ENCODE measurements at regions not wholly inside any gene's neighbourhood (a gene's known extent, or its start where the extent isn't known, plus 50 kb on each side); places are given as distances from the start of the nearest gene placed in this dataset.
"Not testable (repeated sequence)": the region's sequence is repeated elsewhere in the genome, so short reads cannot be mapped to it uniquely, and the experiment has no call there.

DNA sequence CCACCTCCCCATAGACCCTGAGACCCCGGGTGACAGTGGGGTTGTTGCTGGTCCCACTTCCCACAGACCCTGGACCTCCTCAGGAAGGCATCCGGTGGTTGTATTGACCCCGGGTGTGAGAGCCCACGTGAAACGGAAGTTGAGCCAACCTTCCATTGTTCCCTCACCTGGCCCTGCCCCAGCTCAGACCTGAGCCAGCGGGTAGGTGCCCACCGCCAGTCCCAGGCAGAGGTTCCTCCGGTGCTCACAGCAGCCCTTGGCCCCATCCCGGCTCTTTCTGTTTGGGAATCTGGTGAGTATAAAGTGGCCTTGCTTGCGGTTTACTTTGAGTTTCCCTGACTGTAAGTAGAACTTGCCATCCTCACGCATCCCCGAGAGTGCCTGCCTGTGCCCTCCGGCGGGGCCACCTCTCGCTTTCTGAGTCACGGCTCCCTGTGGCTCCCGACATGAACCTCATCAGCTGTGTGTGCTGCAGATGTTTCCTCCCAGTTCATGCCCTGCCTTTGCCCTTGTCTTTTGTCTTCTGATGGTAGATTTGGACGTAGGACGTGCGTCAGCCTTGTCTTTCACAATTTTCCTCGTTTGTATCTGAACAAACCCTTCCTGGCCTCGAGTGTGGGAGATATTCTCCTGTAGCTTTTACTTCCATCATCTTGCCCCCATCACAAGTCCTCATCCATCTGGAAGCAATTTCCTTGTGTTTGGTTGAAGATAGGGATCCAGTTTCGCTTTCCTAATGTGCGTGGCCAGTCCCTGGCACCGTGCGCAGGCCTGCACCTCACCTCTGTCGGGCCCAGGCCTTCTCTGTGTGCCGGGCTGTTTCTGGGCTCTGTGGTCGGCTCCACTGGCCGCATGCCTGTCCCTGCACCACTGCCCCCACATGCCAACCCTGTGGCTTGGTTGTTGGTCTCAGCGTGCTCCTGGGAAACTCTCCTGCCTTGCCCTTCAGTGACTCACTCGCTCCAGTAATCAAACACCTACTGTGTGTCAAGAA is 76.0 kb downstream of the METRNL start:
- ATAC-seq (peak; percentile 49), DNase-seq (ENCODE audit: missing footprints) (no peak)
- intact Hi-C loops (cut with DNase I), result no loop called here

DNA sequence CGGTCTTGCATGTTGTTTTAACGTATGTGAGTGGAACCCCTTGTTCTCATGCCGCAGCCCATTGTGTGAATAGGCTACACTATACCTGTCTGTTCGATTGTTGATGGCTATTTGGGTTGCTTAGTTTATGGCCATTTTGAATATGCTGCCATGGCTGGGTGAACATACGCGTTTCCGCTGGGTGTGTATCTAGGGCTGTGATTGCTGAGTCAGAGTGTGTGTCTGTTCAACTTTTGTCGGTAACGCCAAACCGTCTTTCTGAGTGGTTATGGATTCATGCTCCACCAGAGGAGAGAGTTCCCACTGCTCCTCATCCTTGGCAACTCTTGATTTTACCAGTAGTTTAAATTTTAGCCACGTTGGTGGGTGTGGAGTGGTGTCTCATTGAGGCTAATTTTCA is 77.0 kb downstream of the METRNL start:
- intact Hi-C loops (cut with DNase I), result no loop called here
- no peak for ATAC-seq
- no peak for DNase-seq (ENCODE audit: missing footprints)

DNA sequence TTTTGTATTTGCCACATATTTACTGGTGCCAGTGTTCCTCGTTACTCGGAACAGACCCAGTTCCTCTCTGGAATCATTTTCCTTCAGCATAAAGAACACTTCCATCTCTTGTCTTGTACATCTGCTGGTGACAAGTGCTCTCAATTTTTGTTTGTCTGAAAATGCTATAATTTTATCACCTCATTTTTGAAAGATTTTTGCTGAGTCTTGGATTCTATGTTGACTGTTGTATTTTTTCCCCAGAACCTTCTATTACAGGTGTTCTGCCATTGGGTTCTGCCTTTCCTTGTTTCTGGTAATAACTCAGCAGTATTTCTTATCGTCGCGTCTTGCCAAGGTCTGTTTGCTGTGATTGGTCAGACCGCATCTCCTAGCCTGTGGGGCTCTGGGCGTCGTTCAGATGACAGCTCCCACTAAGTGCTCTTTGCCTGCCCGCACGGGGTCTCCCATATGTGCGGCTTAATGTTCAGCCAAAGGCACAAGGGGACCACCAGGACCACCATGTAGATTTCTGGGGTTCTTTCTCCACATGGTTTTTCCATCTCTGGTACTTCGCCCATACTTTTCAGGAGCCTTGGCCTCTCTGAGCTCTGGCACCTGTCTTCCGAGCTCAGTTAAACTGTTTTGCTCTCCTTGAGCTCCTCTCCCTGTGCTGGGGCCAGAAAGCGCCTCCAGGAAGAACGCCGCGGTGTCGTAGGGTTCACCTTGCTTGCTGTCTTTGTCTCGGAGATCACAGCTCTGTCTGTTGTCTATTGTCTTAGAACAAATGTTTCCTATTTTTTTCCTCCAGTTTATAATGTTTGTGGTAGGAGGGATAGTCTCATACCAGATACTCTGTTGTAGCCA is 80.0 kb downstream of the METRNL start:
- ATAC-seq, result no peak
- no peak for DNase-seq (ENCODE audit: missing footprints)
- intact Hi-C loops (cut with DNase I), result no loop called here

DNA sequence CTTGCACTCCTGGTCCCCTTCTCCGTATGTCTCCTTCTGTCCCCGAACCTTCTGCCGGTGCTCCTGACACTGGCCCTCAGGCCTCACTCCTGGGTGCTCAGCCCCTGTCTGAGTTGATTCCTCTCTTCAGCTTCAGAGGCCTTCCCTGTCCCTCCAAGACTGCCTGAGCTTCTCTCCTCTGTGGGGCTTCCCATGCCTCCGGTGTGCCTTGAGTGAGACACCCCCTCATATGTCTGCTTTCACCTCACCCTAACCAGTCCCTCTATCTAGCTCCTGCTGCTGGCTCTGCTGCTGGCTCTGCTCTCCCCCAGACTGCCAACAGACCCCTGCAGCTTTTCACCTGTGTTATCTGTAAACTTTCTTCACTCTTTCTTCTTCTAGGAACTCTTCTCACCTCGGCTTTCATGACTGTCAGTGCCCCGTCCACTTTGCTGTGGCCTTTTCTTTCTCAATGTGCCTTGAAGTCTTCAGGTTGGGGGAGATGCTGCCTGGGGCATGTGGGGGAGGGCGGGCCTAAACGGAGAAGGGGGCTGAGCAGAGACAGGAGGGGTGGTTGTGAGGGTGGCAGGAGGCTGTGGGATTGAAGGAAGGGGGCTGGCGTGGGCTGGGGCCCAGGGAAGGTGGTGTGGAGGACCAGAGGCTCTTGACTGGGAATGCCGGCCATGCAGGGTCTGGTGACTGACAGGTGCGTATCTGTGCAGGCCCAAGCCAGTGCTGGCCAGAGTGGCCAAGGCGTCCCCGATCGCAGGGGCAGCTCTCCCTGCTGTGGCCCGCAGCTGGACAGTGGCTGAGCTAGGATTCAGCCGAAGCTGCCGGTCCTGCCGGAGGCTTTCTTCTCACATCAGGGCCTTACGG is 81.3 kb downstream of the METRNL start:
- intact Hi-C loops (cut with DNase I), result no loop called here
- DNase-seq (ENCODE audit: missing footprints) (peak; percentile 55), ATAC-seq (no peak)

DNA sequence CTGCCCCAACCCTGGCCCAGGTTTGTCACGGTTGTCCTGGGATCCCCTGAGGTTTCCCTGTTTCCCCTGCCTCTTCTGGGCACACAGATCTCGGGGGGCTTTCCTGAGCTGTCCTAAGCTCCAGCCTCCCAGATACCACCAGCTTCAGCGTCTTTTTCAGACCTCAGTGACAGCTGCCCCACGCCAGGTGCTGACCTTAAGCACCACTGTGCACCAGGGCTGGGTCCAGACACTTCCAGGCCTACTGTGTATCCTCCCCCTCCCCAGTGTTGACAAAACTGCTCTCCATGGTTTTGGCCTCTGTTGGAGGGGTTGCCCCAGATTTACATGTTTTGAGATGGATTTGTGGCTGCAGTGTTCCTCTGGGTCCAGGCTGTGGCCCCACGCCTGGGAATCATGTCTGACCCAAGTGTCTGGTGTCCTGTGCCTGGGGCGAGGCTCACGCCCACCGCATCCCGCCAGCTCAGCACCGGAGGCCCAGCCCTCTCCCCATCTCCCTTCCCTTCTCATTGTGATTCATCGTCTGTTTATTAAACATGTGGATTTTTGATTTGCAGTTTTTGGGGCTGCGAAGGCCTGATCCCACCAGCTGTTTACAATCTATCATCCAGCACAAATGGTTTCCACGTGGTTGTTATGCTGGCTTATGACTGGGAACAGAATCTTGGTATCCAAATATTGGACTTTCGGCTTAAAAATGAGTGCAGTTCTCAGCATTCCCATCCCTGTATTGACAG is 82.1 kb downstream of the METRNL start:
- intact Hi-C loops (cut with DNase I), result no loop called here
- DNase-seq (ENCODE audit: missing footprints) (peak; percentile 55), ATAC-seq (no peak)

DNA sequence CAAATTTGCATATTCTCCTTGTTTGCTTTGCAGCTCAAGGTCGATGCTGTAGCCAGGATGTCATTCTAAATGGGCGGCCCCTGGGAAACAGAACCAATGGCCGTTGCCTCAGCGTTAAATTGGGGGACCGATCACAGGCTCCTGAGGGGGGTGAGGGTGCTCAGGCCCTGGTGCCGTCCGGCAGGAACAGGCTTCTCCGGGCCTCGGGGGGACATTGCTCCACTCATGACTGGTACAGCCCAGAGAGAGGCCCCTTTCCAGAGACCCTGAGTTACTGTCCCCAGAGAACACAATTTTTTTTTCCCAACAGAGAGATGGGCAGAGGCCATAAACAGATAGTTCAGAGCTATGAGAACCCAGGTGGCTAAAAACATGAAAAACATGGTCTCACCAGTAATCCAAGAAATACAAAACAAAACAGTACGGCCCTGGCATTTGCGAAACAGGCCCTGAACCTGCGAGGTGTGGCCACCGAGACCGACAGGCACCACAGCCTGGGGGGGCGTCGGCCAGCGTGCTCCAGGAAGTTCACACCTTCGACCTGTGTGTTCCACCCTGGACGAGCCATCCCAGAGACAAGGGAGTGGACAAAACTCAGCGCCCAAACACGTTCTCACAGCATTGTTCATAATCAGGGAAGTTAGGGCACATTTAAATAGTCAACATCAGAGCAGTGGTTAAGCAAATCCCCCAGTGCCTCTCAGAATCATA is 82.8 kb downstream of the METRNL start:
- DNase-seq (ENCODE audit: missing footprints) (no peak), ATAC-seq (no peak)
- intact Hi-C loops (cut with DNase I), result no loop called here

DNA sequence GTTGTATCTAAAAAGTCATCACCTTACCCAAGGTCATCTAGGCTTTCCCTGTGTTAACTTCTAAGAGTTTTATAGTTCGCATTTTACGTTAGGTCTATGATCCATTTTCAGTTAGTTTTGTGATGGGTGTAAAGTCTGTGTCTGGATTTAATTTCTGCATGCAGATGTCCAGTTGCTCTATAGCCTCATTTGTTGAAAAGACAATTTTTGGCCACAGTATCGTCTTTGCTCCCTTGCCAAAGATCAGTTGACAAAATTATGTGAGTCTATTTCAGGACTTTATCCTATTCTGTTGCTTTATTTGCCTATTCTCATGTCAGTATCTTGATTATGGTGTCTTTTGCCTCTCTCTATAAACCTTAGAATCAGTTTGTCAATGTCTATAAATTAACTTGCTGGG is 85.1 kb downstream of the METRNL start:
- ATAC-seq, result no peak
- DNase-seq (ENCODE audit: missing footprints), result no peak

DNA sequence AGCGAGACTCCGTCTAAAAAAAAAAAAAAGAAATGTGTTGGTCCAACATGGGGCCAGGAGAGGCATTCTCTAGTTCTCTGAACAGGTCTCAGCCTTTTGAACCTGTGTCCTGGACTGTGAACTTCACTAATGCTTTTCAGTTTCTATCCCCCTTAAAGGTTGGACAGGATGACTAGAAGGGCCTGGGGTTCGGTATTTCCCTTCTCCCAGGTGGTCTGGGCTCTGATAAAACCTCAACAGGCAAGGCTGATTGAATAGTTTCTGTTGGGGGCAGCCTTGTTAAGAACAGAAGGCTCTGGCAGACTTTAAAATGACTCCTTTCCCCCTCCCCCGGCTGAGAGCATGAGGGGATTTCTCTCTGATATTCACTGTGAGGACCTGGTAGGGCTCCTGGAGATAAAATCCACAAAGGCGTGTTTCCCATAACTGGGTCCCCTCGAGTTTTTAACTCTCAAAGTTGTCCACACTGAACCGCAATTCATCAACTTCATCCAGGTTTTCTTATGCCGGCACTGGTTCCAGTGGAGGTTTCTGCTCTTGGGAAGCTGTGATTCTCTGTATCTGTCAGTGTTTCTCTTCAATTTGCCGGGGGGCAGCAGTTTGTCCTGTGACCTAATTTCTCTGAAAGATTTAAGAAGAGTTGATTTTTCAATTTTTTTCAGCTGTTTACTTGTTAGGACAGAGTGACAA is 91.3 kb downstream of the METRNL start:
- ATAC-seq (no peak), DNase-seq (ENCODE audit: missing footprints) (no peak)
- intact Hi-C loops (cut with DNase I), result no loop called here

More for the DNA sequence above, 85.1 kb downstream of the METRNL start:
- intact Hi-C loops (cut with DNase I), result no loop called here

DNA sequence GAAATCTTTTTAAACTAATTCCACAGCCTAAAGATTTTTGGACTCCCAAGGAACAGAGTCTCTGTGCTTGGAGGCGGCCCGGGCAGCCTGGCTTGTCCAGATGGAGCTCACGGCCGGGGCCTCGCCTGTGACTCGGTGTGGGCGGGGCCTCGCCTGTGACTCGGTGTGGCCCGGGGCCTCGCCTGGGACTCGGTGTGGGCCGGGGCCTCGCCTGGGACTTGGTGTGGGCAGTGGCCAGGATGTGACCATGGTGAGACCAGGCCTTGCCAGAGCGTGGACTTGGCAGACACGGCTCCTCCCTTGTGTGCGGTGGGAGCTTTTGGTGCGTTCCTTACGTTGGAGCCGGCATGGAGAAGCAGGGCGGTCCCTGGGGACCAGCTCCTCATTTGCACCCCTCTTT is 92.3 kb downstream of the METRNL start:
- ATAC-seq, result no peak
- peak; percentile 27 for DNase-seq (ENCODE audit: missing footprints)
- intact Hi-C loops (cut with DNase I), result no loop called here

DNA sequence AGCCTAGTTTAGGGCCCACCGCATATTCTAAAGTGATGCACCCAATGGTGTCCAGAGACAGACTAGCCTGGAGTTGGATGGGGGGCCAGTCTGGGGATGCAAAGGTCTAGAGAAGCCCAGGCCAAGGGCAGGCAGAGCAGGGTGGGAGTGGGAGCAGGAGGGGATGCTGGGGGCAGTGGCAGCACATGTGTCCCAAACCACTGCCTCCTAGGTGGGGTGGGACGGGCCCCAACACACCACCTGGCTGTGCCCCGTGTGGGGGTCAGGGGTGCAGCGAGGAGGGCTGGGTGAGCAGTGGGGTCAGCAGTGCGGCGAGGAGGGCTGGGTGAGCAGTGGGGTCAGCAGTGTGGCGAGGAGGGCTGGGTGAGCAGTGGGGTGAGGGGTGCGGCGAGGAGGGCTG is 92.7 kb downstream of the METRNL start:
- intact Hi-C loops (cut with DNase I); DNase-seq (ENCODE audit: missing footprints); ATAC-seq: not testable (repeated sequence)

DNA sequence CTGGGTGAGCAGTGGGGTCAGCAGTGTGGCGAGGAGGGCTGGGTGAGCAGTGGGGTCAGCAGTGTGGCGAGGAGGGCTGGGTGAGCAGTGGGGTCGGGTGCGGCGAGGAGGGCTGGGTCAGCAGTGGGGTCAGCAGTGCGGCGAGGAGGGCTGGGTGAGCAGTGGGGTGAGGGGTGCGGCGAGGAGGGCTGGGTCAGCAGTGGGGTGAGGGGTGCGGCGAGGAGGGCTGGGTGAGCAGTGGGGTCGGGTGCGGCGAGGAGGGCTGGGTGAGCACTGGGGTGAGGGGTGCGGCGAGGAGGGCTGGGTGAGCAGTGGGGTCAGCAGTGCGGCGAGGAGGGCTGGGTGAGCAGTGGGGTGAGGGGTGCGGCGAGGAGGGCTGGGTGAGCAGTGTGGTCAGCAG is 93.2 kb downstream of the METRNL start:
- intact Hi-C loops (cut with DNase I); ATAC-seq; DNase-seq (ENCODE audit: missing footprints): not testable (repeated sequence)

DNA sequence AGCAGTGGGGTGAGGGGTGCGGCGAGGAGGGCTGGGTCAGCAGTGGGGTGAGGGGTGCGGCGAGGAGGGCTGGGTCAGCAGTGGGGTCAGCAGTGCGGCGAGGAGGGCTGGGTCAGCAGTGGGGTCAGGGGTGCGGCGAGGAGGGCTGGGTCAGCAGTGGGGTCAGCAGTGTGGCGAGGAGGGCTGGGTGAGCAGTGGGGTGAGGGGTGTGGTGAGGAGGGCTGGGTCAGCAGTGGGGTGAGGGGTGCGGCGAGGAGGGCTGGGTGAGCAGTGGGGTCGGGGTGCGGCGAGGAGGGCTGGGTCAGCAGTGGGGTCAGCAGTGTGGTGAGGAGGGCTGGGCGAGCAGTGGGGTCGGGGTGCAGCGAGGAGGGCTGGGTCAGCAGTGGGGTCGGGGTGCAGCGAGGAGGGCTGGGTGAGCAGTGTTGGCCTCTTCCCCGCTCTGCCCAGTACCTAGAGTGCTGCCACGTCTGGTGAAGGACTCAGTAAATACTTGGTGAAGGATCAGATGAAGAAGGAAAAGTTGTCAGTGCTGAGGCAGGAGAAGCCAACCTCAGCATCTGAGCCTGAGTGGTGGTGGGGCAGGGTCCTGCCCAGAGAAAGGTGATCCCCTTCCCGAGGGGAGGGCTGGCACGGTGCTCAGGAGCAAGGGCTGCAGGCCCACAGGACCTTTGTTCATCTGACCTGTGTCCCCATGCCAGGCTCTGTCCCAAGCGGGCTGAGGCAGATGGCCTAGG is 93.9 kb downstream of the METRNL start:
- DNase-seq (ENCODE audit: missing footprints), result peak; percentile 58
- intact Hi-C loops (cut with DNase I); ATAC-seq: not testable (repeated sequence)

DNA sequence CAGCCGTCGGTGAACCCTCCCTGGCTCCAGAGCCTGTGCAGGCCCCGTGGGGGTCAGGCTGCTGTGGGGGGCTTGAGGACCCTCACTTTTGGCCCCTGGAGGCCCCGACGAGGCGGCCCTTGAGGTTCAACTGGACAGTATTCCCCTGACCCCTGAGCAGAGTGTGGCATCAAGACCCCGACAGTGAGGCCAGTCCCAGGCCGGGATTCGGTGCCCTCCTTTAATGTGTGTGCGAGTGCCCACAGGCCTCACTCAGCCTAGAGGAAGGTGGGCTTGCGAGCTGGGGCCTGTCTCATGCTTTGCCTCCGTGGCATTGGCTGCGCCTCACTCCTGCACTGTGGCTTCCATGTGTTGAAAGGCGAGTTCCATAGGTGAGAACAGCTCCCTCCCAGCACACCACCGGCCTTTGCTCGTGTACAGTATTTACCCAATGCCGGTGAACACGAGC is 94.5 kb downstream of the METRNL start:
- ATAC-seq, result no peak
- intact Hi-C loops (cut with DNase I), result no loop called here
- no peak for DNase-seq (ENCODE audit: missing footprints)

DNA sequence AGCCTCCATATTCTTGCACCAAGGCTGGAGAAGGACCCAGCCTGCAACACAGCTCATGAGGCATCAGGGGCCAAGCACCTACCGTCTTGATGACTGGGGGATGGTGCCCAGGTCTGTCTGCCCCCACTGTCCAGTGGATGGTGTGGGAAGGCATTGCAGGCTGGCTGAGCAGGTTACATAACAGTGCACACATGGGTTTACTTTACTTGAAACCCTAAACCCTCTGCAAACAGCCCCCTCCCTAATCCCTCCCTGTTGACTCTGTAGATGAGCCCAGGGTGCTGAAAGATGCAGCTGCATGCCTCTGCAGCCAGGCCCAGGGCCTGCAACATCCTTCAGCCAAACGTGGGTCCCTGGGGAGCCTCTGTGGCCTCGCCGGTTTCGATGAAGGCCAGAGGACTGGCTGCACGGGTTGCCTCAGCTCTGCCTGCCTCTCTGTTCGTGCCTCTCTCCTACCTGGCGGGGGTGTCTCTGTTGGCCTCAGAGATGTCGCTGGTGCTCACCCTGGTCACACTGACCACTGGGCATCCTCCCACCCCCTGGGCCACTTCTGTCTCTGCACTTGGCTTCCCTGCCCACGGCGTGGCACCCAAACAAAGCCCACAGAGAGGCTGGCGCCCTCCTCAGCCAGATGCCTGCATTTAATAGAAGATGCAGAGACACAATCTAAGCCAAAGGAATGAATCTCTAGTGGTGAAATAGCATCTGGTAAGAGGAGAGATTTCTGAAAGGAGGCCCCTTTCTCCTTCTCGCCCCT is 95.1 kb downstream of the METRNL start:
- intact Hi-C loops (cut with DNase I), result no loop called here
- DNase-seq (ENCODE audit: missing footprints) (peak; percentile 64), ATAC-seq (no peak)

DNA sequence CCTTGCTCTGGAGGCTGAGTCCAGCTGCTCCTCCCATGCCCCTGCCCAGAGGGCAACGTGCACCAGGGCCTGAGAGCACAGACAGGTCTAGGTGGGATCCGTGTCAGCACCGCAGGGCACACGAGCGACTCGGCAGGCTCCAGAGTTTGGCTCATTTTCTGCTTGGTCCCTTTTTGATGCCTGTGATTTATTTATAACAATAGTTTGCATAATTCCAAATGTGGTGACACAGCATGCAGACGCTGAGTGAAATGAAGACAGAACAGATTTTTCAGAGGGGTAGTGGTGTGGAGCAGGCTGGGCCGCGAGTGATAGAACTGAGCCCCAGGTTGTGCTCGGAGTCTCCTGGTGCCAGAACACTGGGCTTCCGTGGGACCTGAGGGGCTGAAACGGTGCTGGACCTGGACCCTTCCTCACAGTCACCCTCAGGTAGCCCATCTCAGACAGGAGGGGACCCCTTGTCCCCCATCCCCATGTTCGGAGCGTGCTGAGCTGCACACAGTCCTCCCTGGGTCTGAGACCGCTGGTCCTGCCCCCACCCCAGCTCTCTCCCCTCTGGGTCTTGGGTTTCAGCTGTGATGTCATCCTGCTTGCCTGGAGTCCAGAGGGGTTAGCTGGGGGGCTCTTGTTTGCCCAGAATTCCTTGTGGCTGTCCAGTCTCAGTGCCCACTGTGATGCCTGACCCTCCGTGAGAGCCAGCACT is 95.9 kb downstream of the METRNL start:
- ATAC-seq, result no peak
- peak; percentile 21 for DNase-seq (ENCODE audit: missing footprints)
- intact Hi-C loops (cut with DNase I), result no loop called here
